ENCODE measurements at regions not wholly inside any gene's neighbourhood (a gene's known extent, or its start where the extent isn't known, plus 50 kb on each side); places are given as distances from the start of the nearest gene placed in this dataset.

DNA sequence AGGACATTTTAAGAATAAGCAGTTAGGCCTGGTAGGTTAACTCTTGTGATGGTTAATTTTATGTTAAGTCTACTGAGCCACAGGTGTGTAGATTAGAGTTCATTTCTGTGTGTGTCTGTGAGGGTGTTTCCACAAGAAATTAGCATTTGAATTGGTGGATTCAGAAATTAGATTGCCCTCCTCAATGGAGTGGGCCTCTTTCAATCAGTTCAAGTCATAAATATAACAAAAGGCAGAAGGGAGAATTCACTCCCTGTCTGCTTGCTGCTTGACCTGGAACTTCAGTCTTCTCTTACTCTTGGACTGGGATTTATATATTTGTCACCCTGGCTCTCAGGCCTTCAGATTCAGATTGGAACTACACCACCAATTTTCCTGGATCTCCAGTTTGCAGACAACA lies 55.3 kb upstream of the POM121L12 start:
- no peak for DNase-seq

DNA sequence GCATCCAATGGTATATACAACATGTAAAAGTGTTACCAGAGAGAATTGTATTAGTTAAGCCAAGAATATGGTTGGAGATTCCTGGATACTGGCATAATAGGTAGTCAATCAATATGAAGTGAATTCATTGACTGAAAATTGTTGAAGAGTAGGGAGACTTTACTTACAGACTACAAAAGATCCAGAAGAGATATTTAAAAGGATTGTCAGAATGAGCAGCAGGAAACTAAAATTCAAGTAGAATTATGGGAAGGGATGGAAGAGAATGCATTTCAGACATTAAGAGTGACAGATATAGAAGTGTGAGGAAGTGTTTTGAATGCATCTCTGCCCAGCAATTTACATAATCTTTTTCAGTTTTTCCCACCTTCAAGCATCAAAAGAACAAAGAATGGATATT lies 62.3 kb upstream of the POM121L12 start:
- DNase-seq, result no peak

DNA sequence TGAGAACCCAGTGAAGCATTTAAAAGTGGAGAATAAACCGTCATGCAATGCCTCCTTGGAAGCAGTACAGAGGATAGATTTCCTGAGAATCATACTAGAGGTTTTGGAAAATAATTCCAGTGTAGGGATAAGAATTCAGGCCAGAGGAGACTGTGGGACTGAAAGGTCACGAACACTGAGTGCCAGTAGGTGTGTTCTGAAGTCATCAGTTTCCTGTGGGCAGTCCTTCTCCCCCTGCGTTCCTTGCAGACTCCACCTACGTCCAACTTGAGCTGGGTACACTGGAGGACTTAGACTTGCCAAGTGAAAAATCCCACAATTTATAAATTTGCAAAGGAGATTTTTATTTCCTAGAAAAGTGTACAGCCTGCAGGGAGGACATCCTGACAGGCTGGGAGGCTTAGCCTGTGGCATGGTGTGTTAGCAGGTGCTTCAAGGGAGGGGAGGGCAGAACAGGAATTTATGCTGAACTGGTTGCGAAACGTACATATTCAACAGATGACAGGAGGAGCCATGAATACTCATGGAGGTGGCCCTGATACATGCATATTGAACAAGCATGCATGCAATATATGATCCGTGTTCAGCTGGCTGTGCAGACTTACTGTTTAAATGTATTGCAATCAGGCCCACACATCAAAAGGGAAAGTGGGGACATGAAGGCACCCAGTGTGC lies 72.9 kb upstream of the POM121L12 start:
- no peak for DNase-seq

DNA sequence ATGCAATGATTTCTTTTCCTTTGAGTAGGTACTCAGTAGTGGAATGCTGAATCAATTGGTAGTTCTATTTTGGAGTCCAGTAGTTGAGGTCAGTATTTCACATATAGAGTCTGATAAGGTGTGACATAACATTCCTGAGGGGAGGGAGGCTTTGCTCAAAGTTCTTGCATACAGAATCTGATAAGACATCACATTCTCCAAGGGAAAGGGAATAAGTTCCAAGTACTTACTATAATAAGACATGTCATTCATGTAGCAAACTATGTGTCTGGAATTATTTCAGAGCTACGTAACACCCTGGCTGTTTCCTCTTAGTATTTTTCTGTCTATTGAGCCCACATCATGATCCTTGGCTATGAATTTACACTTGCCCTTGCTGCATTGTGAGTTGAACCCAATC lies 74.3 kb upstream of the POM121L12 start:
- no peak for DNase-seq

DNA sequence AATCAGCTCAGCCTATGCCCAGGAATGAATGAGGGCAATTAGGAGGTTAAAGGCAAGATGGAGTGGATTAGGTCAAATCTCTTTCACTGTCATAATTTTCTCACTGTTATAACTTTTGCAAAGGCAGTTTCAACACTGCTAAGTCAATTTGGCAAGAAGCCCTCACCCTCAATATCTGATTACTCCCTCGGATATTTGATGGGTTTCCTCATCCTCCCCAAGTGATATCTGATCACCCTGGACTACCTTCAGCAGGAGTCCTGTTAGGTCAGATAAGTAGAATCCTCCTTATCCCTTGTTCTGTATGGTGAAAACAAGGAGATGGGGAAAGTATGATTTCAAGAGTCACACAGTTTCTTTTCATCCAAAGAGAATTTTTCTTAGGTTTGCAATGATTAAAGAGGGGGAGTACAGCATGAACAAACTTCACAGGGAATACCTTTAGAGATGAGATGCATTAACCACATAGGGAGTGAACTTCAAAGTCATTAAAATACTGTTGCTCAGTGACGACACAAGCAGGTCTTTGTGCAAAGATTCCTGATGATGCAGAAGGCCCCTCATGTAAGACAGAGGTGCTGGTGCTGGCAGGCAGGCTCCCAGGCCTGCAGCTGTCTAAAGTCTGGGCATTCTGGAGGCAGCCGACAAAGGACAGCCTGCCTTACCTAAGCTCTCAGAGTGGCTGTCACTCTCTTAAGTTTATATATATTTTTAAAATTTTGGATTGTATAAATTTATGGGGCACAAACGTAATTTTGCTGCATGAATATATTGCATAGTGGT lies 75.4 kb upstream of the POM121L12 start:
- no peak for DNase-seq

DNA sequence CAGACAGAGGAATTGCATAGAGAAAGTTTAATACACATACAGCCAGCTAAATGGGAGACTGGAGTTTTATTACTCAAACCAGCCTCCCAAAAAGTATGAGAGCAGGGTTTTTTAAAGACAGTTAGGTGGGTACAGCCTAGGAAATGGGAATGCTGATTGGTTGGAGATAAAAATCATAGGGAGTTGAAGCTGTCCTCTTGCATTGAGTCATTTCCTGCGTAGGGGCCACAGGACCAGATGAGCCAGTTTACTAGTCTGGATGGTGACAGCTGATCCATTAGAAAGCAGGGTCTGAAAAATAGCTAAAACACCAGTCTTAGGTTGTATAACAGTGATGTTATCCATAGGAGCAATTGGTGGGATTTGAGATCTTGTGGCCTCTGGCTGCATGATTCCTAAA lies 76.1 kb upstream of the POM121L12 start:
- no peak for DNase-seq

DNA sequence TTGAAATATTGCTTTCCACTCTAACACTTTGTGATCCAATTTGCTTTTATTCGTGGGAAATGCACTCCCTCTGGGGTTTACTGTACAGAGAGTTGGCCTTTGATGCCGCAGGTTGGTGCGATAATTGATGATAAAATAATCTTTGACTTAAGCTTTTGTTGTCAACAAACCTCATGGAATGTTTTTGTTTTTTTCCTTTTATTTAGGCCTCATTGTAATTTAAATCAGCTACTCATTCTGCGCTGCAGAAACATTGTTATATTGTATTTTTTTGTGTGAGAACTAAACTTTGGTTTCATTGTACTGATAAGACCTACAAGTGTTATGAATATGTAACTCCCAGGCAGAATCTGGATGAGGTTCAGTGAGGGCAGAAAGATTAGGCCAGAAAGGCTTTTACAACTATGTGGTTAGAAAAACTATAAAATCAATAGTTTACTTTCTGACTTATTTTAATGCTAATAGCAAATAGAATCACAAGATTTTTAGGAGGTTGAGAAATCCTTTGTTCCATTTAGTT lies 76.8 kb upstream of the POM121L12 start:
- no peak for DNase-seq

DNA sequence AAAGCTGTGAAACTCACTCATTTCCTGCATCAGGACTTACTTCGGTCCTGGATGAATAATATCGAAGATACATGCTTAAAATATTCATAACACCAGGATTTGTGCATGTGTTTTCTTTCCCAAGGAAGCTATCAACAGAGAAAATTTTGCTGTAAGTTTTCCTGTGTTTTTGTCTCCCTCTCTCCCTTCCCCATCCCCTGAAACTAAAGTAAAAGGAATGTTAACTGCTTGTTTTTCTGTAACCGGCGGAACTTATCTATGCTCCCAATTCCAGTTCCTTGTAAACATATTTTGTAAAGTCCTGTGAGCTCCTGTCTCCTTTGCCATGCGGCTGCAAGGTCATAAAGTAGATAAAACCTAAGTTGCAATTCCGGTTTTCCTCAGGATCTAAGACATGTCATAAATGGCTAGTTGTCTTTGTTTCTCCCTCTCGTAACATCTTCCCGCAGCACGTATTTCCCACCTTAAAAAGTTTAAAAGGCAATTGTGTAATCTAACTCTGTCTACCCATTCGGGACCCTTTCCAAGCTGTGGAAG lies 79.0 kb upstream of the POM121L12 start:
- DNase-seq, result no peak

DNA sequence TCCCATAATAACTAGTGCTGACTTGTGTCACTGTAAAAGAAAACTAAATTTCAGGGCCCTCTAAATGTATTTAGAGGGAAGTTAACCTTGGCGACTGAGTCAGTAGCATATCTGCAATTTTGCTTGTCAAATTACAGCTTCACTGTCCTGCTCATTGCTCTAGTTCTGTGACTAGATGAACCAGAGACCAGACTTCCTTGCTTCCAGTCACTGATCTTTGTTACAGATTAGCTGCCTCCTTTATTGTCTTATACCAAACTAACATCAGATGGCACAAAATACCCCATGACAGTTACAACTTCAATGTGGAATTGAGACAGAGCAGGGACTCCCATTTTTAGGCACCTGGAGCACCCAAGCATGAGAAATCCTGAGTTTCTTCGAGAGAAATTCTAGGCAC lies 79.9 kb upstream of the POM121L12 start:
- no peak for DNase-seq

DNA sequence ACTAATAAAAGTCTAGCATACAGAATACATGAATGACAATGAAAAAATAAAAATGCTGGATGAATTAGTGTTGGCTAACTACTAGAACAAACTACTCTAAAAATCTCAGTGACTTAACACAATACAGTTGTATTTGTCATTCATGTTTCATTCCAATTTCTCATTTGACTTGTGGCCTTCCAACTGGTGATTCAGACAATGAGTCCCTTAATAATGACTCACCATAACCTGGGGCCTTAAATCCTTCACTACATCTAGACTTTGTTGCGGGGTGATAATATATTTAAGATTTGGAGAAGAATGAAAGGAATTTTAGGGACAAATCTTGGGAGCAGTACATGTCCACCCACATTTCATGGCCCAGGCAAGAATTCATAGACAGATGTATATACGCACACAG lies 90.5 kb upstream of the POM121L12 start:
- DNase-seq, result no peak

DNA sequence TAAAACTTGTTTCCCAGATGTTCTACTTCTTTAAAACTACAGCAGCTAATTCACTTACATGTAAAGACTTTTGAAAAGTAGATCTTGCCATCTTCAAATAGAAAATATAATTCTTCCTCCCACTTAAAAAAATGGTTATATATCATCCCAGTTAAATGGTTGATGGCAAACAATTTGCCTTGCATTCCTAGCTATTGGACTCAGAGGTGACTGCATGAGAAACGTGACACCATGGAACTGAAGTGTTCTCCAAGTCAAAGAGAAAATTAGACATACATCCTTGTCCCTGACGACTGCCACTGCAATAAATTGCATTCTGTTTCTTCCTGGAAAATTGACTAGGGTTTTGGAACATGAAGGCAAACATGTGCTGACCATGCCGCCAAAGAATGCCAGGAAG lies 95.0 kb upstream of the POM121L12 start:
- DNase-seq, result no peak

DNA sequence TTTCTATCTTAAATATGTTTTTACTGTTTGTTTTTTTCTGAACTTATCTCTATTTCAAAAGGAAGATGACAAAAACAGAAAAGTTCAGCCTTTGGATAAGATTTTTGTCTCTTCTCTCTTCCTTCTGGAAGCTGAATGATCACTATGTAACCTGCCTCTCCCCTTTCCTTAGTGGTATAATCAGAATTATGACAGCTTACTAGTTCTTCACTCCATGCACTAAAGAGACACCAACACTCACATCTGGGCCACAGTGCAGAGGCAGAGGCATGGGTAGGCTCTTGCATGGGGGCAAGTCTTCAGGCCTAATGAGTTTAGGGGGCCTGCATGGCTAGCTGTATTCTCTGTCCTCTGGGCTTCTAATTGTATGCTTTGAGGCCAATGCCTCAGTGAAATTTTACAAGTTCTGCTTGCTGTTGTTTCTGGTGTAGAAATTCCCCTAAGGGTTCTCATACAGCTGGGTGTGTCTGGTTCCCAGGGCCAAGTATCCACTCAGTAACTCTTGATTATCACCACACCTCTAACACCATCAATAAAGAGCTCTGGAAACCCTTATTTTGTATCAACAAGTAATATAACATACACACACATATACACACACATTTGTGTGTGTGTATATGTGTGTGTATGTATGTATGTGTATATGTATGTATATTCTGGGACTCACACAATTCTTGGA lies 96.8 kb upstream of the POM121L12 start:
- DNase-seq, result no peak

DNA sequence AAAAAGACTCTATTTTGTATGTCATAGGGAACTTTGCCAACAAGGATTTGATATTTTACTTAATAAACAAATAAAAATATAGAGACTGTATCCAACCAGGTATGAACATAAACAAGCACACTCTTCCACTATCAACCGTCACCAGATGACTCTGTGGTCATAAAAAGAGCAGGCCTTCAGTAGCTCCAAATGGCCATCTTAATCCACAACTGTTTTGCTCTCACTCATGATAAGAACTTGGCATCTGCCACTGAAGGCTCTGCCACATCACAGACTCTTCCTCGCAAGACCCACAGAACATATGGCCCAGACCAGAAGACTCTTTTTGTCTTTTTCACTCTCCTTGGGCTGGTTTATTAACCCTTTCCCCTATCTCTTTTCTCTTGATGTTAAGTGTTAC lies 98.7 kb upstream of the POM121L12 start:
- DNase-seq, result no peak

DNA sequence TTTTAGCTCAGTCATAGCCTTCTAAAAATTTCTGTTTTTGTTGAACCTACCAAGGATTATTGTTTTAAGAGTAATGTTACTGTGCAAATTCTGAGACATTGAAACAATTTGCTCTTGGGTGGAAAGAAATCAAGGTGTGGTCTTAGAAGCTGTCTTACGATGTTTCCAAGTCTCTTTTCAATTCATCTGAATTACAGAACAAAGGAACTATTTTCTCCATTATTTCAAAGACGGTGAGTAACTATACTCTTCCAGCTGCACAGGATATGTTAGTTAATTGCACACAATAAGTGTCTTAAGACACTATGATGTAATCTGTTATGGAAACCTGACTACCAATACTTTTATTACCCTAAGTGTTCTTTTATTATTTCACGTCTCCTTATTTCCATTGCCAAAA lies 106.8 kb upstream of the POM121L12 start:
- no peak for DNase-seq

DNA sequence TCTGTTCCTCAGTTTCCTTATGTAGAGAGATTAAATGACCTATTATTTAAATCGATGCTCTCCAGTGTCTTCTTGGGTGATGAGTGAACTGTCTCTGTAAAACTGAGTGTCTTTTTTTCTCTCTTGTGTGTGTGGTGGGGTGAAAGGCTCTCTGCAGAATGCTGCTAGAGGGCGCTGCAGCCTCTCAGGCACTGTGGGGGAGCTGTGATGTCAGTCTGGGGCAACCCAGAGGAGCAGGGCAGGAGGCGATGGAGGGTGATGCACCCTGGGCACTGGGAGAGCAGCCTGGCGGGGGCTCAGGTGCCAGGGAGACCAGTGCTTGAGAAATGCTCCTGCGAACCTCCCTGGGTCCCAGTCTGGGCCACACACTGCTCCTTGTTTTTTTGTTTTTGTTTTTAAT lies 110.1 kb upstream of the POM121L12 start:
- no peak for DNase-seq

DNA sequence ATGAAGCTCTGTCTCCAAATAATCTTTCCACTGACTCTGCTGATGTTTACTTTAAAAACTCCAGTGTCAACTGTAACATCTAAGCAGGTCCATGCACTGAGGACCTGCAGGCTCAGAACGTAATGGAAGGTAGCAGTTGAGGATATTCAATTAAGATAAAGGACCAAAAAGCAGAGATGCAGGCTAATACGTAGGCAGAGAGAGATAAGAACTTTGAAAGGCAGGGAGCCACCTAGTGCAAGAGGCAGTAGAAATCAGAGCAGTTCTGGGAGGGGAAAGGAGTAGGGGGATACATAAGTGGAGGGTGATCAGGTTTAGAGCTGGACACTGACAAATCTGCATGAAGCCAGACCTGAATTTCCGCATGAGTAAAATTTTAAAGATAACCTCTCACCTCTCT lies 114.5 kb upstream of the POM121L12 start:
- no peak for DNase-seq

DNA sequence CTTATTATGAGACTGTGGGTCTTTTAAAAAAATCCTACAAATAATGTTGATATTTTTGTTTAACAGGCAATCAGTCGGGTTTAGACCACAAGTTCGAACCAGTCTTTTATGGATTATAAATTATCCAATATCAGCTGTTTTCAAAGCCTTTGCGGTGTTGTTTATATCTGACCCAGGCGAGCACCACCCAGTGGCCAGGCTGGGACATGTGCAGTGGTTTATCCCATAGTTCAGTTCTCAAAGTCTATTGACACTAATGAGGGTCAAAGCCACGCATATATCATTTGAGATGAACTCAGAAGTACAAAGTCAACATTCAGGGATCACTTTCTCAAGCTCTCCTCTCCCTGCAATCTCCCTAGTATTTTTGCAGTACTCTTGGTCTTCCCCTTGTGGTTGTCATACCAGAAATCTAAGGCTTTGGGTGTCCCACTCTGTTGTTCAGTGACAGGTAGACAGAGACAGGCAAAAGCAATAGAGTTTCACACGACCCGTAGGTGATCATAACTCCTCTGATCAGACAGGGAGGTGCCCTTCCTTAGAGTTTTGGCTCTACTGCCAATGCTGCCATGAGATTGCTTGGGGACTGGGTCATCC lies 117.4 kb upstream of the POM121L12 start:
- DNase-seq, result no peak

DNA sequence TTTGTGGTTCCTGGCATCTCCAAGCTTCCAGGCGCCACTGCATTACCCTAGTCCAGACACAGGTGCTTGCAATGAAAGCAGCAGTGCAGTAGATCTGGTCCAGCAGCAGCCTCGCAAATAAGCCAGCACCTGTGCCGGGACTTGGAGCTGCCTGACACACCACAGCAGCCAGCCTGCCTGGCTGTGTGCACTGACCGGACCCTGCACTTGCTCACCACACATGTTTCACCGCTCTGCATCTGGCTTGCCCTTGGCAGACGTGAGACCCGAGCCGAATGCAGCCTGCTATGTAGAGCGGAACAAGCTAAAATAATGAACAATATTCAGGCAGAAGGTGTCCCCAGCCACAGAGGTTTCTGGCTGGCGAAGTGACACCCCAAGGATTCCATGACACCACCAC lies 123.6 kb upstream of the POM121L12 start:
- no peak for DNase-seq

DNA sequence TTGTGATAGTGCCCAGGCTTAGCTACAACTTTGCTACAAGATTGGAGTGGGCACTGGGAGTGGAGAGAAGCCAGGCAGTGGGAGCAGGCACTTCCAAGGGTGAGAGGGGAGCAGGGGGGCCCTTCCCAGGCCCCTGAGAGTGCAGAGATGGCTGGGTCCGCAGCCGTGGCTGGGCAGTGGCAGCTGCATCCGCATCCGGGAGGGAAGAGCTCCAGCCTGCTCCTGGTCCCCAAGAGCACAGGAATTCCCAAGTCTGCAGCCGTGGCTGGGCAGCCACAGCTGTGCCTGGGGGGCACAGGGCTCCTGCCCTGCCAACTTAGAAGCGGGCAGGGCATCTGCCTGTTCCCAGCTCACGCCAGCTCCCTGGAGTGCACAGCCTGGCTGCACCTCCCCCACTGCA lies 124.1 kb upstream of the POM121L12 start:
- DNase-seq, result no peak

DNA sequence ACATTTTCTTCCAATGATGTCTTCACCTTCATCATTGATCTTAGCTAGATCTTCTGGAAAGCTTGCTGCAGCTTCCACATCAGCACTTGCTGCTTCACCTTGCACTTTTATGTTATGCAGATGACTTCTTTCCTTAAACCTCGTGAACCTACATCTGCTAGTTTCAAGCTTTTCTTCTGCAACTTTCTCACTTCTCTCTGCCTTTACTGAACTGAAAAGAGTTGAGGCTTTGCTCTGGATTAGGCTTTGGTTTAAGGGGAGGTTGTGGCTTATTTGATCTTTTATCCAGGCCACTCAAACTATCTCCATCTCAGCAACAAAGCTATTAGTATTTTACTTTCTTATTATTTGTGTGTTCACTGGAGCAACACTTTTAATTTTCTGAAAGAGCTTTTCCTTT lies 125.5 kb upstream of the POM121L12 start:
- DNase-seq, result no peak

DNA sequence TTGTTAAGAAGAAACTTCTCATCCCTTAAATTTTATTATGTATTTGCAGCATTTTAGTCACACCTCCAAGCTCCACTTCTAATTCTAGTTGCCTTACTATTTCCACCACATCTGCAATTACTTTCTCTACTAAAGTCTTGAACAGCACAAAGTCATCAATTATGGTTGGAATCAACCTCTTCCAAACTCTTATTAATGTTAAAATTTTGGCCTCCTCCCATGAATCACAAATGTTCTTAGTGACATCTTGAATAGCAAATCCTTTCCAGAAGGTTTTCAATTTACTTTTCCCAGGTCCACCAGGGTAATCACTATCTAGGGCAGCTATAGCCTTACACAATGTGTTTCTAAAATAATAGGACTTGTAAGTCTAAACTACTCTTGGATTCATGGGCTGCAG lies 126.3 kb upstream of the POM121L12 start:
- DNase-seq, result no peak

DNA sequence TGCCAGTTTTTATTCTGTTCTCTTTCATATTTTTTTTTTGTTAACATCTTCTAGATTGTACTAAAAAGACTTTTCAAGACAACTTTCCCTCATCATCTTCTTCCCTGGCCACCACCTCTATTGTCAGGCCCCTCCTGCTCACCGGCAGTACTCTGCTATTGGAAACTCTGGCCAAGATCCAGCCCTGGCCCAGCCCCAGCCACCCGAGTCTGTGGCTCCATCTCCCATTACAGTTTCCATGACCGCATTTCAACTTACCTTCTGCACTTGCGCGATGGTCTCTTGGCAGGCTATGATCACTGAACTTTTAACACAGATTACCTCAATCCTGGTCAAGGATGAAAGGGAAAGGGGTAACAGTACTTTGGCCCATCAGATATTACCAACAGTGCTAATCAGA lies 137.7 kb upstream of the POM121L12 start:
- DNase-seq, result no peak

DNA sequence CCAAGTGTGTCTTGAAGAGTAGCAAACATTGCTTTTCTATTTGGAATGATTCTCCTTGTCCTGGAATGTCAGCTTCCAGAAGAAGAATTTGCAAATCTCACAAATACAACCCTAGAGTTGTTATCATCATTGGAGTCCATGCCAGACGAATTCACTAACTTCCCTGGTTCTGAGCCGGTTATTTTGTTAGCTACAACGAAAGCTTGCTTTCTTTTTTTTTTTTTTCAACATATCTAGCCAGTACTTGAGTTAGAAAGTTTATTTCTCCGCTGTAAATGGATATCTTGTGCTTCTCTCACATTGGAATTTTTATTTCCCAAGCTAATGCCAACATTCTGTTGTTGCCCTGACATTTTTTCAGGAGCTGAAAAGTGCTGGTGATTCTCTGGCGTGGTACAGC lies 138.1 kb upstream of the POM121L12 start:
- no peak for DNase-seq

Data from NCI-H446 treated with DMSO at 0.1 percent for 48 hours (cell line).